GM15510 (cell line): ENCODE measurements at regions not wholly inside any gene's neighbourhood (a gene's known extent, or its start where the extent isn't known, plus 50 kb on each side); places are given as distances from the start of the nearest gene placed in this dataset.

Experiments
- POLR2A ChIP-seq: IDR thresholded peaks from 3 replicates; pipeline ENCODE4 v1.6.1; 2011; ENCODE audit warnings: borderline replicate concordance; ENCODE audit not compliant: insufficient read length; ENCODE audit errors: extremely low read depth

- no peak for TF ChIP-seq POLR2A
Measured at GRCh38 chr2:144333143-144333555, 186.8 kb downstream of the ZEB2 start.

DNA sequence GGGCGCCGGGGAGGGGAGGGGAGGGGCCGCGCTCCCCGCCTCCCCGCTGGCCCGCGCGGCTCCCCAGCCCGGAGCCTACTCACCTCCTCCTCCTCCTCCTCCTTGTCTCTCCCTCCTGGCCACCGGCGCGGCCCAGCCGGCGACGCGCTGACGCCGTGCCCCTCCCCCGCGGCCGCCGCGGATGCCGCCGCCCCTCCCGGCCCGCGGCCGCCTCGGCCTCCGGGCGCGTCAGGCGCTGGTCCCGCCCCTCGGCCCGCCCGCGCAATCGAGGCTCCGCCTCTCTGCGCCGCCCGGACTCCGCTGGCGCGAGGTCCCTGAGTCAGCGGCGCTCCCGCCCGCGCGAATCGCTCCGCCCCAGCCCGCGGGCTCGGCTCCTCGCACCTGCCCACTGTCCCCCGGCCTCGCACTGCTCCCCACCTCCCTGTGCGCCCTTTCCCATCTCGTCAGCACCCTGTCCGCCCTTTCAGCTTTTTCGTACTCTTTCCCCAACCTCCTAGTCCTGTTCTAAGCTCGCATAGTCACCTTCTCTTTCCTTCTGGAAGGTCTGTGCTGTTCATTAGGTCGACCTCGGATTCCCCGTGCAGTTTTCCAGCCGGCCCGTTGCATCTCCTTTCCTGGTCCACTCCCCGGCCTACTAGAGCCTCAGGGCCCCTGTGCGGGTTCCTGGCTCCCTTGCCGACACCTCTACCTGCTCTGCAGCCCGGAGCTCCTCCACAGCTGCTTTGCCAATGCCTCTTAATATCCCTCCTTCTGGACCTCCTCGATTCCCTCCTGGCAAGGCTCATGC lies 187.4 kb downstream of the ZEB2 start:
- TF ChIP-seq POLR2A, result peak; percentile 65

DNA sequence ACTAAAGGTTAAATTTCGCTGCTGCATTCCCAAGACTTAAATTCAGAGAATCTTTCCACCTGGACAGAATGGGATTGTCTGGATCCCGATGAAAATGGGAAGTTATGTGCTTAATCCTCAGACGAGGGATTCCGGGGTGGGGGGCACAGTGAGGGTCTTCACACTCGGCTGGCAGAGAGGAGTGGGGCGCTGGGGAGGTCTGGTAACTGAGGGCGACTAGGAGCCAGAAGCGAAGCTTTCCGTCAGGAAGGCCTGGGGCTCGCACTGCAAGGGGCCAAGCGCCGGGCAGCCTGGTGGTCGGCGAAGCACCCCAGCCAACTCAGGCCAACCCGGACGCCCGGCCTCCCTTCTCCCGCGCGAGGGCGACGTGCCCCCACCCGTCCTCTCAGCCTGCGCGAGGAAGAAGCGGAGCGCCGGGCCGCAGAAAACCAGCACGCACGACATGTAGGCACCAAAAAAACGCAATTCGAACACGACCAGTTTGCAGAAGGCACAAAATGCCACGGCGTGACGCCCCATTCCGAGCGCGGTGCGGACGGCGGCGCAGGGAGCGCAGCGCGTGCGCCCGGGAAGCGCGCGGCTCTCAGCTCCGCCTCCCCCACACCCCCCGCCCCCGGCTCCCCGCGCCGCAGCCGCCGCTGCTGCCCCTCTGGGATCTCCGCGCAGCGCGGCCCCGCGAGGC lies 188.1 kb downstream of the ZEB2 start:
- peak; percentile 61 for TF ChIP-seq POLR2A

DNA sequence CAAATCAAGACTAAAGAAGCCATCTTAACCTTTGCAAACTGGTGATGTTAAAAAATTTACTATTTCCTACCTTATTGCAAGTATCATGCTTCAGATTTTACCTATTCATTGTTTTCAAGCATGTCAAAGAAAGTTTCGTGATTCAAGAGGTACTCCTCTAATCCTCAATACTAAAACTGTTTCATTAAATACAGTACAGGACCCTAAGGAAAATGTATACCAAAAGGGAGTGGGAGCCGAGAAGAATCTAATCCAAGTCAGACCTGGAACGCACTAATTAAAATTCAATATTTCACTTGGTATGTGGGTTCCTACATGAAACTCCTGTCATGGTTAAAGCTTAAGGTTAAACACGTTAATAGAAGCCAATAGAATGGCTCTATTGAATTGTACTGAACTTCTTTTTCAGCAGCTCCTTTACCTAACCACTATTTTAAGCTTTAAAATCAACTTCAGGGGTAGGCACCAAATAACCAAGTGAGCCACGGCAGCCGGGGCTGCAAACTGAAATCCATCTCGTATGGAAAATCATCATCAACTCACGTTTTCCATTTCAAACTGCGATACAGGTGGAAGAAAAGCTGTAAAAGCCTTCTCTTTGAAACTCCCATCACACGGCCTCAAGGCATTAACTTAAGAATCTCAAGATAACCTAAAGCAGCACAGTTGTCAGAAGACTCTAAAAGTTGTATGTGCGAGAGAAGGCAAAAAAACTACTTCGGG lies 188.8 kb downstream of the ZEB2 start:
- TF ChIP-seq POLR2A, result no peak

- TF ChIP-seq POLR2A, result no peak
Measured at GRCh38 chr2:144329472-144329871, 190.4 kb downstream of the ZEB2 start.

- TF ChIP-seq POLR2A, result no peak
Measured at GRCh38 chr2:144328938-144329337, 191.0 kb downstream of the ZEB2 start.

- no peak for TF ChIP-seq POLR2A
Measured at GRCh38 chr2:144326825-144327224, 193.1 kb downstream of the ZEB2 start.

DNA sequence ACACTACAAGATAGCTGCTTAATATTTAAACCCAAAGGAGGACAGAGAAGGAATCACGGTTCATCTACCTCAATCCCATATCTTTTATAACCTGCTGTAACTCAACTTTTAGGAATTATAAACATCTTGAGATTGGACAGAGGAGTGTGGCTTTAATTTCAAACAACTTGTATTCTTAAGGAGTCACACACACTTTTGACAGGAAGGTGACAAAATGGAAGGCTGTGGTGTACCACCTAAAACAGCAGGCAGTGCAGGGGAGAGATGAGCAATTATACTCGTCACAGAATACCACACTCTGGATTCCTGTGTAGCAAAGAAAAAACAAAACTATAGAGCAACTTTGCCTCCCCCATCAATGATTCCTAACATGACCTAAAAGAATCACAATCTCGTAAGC lies 194.8 kb downstream of the ZEB2 start:
- no peak for TF ChIP-seq POLR2A

- no peak for TF ChIP-seq POLR2A
Measured at GRCh38 chr2:144324446-144325045, 195.4 kb downstream of the ZEB2 start.

DNA sequence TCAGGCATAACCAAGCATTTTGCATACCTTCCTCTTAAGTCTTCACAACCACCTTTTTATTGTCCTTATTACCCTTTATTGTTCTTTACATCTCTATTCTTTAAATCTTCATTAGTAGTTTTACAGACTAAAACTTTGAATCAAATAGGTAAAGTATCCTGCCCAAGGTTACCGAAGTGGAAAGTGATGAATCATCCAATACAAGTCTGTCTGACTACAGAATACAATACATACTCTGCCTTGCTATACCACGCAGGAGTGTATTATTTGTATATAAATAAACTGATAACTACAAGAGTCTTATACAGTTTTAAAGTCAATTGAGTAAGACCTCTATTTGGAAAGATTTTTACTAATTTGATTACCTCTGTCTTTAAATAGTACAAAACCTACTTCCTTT lies 196.0 kb downstream of the ZEB2 start:
- TF ChIP-seq POLR2A, result no peak

GRCh38 chr2:144322379-144322778 lies 197.5 kb downstream of the ZEB2 start:
- no peak for TF ChIP-seq POLR2A

DNA sequence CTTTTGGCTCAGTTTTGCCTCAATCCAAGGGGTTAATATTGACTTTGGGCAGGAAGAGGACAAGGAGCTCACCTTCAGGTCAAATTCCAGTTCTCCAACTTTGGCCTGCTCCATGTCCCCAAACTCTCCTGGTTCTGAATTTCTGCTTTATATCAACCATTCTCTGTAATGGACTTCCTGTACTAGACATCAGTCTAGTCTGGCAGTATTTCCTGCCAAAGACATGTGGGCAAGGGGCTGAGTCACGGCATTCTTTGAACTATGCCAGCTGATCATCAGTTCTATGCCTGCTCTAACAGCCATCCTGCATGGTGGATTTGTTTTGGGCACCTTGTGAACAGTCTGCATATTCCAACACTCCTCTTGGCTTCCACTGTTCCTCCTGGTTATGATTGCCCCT lies 199.4 kb downstream of the ZEB2 start:
- TF ChIP-seq POLR2A, result no peak

- TF ChIP-seq POLR2A, result no peak
Measured at GRCh38 chr2:144317071-144317738, 202.7 kb downstream of the ZEB2 start.

GRCh38 chr2:144310889-144311608 lies 208.9 kb downstream of the ZEB2 start:
- no peak for TF ChIP-seq POLR2A
